OCI-LY1 (cell line): ENCODE measurements at regions not wholly inside any gene's neighbourhood (a gene's known extent, or its start where the extent isn't known, plus 50 kb on each side); places are given as distances from the start of the nearest gene placed in this dataset.
"Not testable (repeated sequence)": the region's sequence is repeated elsewhere in the genome, so short reads cannot be mapped to it uniquely, and the experiment has no call there.

Experiments used
- H2AFZ ChIP-seq: fragments of 200-600 bp; sonication (generic), shearing (Covaris generic); 2 replicates; pipeline ENCODE4 v1.6.0; 2014; ENCODE audit warnings: antibody characterized with exemption, mild to moderate bottlenecking, low read length
- H3F3A ChIP-seq: fragments of 200-600 bp; sonication (generic), shearing (Covaris generic); 2 replicates; pipeline ENCODE4 v1.6.0; 2014; ENCODE audit warnings: mild to moderate bottlenecking, antibody characterized with exemption, low read length, moderate library complexity; ENCODE audit not compliant: insufficient read depth
- H3K27ac ChIP-seq: fragments of 200-600 bp; sonication (generic); 2 replicates; pipeline ENCODE4 v1.5.1; 2014; ENCODE audit warnings: low read length, mixed run types, mild to moderate bottlenecking, low read depth; ENCODE audit not compliant: poor library complexity, severe bottlenecking
- H3K27me3 ChIP-seq: fragments of 200-600 bp; sonication (generic); 2 replicates; pipeline ENCODE4 v1.6.0; 2014; ENCODE audit warnings: antibody characterized with exemption, mild to moderate bottlenecking, low read length, moderate library complexity; ENCODE audit not compliant: insufficient read depth
- H3K36me3 ChIP-seq: fragments of 200-600 bp; sonication (generic); 2 replicates; pipeline ENCODE4 v1.6.1; 2014; ENCODE audit warnings: mild to moderate bottlenecking, antibody characterized with exemption, low read length, moderate library complexity, mixed read lengths; ENCODE audit not compliant: insufficient read depth
- H3K4me1 ChIP-seq: fragments of 200-600 bp; sonication (generic); 2 replicates; pipeline ENCODE4 v1.5.1; 2014; ENCODE audit warnings: mild to moderate bottlenecking, low read length, moderate library complexity; ENCODE audit not compliant: insufficient read depth, severe bottlenecking
- H3K4me2 ChIP-seq: fragments of 200-600 bp; sonication (generic), shearing (Covaris generic); 2 replicates; pipeline ENCODE4 v1.6.1; 2014; ENCODE audit warnings: low read length
- H3K4me3 ChIP-seq: fragments of 200-600 bp; sonication (generic); 2 replicates; pipeline ENCODE4 v1.5.1; 2014; ENCODE audit warnings: low read length, low read depth, mild to moderate bottlenecking, mixed read lengths; ENCODE audit not compliant: poor library complexity, severe bottlenecking
- H3K79me2 ChIP-seq: fragments of 200-600 bp; shearing (Covaris generic); 2 replicates; pipeline ENCODE4 v1.6.1; 2016; ENCODE audit warnings: mixed run types, low read length, mixed read lengths; ENCODE audit not compliant: insufficient read depth
- H3K9ac ChIP-seq: fragments of 200-600 bp; sonication (generic), shearing (Covaris generic); 2 replicates; pipeline ENCODE4 v1.6.1; 2014; ENCODE audit warnings: mild to moderate bottlenecking, low read length, mixed read lengths
- H3K9me2 ChIP-seq: fragments of 200-600 bp; sonication (generic), shearing (Covaris generic); 2 replicates; pipeline ENCODE4 v1.6.1; 2014; ENCODE audit warnings: low read depth, mild to moderate bottlenecking, low read length, mixed read lengths
- H3K9me3 ChIP-seq: fragments of 200-600 bp; shearing (Covaris generic); 2 replicates; pipeline ENCODE4 v1.6.1; 2014; ENCODE audit warnings: low read length, mixed read lengths
- H4K20me1 ChIP-seq: fragments of 200-600 bp; sonication (generic), shearing (Covaris generic); 2 replicates; pipeline ENCODE4 v1.6.0; 2016; ENCODE audit warnings: mild to moderate bottlenecking, low read length; ENCODE audit not compliant: insufficient read depth
- EZH2 ChIP-seq: fragments of 200-600 bp; sonication (generic), shearing (Covaris generic); IDR thresholded peaks from 2 replicates; pipeline ENCODE4 v1.8.0; 2017; ENCODE audit warnings: borderline replicate concordance, mixed run types, mild to moderate bottlenecking, antibody characterized with exemption, low read length, moderate library complexity, mixed read lengths
- TF ChIP-seq, protein P1 (sequence below): fragments of 200-600 bp; sonication (generic), shearing (Covaris generic); IDR thresholded peaks from 2 replicates; pipeline ENCODE4 v1.5.1; 2017; ENCODE audit warnings: mild to moderate bottlenecking, antibody characterized with exemption, low read length, moderate library complexity, mixed read lengths

- Histone ChIP-seq H3K27me3 (no peaks in the 10 kb centered on the region), H2AFZ (no peak overlapping the region), H3K4me3 (no peak overlapping the region), H3F3A (no peaks in the 10 kb centered on the region), H4K20me1 (no peaks in the 10 kb centered on the region), H3K27ac (no peak overlapping the region), H3K79me2 (no peaks in the 10 kb centered on the region), H3K4me1 (no peaks in the 10 kb centered on the region), H3K36me3 (no peaks in the 10 kb centered on the region), H3K9ac (no peak overlapping the region), H3K4me2 (no peak overlapping the region), H3K9me3 (no peaks in the 10 kb centered on the region), H3K9me2 (no peaks in the 10 kb centered on the region)
- TF ChIP-seq, protein P1, sequence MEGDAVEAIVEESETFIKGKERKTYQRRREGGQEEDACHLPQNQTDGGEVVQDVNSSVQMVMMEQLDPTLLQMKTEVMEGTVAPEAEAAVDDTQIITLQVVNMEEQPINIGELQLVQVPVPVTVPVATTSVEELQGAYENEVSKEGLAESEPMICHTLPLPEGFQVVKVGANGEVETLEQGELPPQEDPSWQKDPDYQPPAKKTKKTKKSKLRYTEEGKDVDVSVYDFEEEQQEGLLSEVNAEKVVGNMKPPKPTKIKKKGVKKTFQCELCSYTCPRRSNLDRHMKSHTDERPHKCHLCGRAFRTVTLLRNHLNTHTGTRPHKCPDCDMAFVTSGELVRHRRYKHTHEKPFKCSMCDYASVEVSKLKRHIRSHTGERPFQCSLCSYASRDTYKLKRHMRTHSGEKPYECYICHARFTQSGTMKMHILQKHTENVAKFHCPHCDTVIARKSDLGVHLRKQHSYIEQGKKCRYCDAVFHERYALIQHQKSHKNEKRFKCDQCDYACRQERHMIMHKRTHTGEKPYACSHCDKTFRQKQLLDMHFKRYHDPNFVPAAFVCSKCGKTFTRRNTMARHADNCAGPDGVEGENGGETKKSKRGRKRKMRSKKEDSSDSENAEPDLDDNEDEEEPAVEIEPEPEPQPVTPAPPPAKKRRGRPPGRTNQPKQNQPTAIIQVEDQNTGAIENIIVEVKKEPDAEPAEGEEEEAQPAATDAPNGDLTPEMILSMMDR: no peak
- no peak for TF ChIP-seq EZH2
These were observed 145.0 kb downstream of the PSAT1 start for GRCh38 chr9:78441822-78442431.

GRCh38 chr9:78442577-78442976 is 145.7 kb downstream of the PSAT1 start:
- not testable (repeated sequence) for H3K79me2 ChIP-seq, H2AFZ ChIP-seq, H3K27ac ChIP-seq, H3K4me2 ChIP-seq, H3K36me3 ChIP-seq, H3K4me1 ChIP-seq, H3K4me3 ChIP-seq, H3K9me3 ChIP-seq, H3K9ac ChIP-seq, H3K27me3 ChIP-seq, H3F3A ChIP-seq, H4K20me1 ChIP-seq, H3K9me2 ChIP-seq

DNA sequence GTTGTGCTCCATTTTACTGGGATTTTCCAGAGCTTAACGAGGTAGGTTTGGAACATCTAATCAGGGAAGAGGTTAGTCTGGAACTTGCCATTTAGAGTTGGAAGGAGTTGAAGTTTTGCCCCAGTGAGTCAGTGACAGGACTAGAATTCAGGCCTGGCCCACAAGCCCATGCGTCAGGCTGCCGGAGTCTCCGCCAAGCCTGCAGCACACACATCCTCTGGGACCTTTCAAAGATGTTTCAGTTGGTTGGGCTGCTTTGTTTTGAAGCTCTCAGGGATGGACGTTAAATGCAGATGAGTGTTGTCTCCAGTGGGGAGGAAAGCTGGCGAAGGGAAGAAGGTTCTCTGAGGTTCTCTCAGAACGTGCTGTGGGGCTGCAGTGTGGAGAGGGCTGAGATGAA is 147.0 kb downstream of the PSAT1 start:
- no peak for TF ChIP-seq EZH2
- TF ChIP-seq, protein P1: no peak
- Histone ChIP-seq H3K9me2 (no peaks in the 10 kb centered on the region), H2AFZ (no peak overlapping the region), H3K9me3 (no peaks in the 10 kb centered on the region), H3K4me3 (no peak overlapping the region), H3K4me2 (no peak overlapping the region), H3K4me1 (no peaks in the 10 kb centered on the region), H3K27me3 (no peaks in the 10 kb centered on the region), H3K36me3 (no peaks in the 10 kb centered on the region), H3K9ac (no peak overlapping the region), H3K79me2 (no peaks in the 10 kb centered on the region), H3K27ac (no peak overlapping the region), H3F3A (no peaks in the 10 kb centered on the region), H4K20me1 (no peaks in the 10 kb centered on the region)

DNA sequence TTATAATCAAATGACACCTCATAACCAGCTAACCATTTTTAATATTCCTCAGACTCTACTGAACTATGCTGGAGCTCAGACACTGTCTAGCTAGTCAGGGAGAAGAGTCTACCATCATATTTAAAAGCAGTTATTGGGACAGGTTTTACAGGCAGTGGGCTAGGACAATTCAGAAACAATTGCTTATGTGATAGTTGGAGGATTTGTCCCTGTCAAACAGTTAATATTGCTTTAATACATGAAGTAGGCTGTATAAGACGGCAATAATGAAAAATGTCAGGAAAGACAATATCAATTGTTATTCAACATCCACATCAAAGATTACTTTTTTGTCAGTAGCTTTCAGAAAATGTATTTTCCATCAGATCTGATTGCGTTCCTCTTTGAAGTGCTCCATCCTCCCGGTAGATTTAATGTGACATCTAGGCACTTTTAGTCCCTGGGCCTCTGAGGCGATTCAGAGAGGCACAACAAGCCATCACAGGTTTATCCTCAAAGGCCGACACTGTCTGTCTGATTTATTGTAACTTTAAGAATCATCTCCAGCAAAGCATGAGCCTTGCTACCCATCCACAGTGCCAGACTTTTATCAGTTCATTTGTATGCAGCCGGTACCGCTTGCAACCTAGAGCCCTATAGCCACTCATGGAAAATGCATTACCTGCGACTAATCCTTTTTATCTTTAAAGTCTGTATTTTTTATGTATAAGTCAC is 152.2 kb downstream of the PSAT1 start:
- Histone ChIP-seq H3K36me3 (no peaks in the 10 kb centered on the region), H3K27me3 (no peaks in the 10 kb centered on the region), H3K27ac (no peak overlapping the region), H3K4me1 (no peaks in the 10 kb centered on the region), H3K9ac (no peak overlapping the region), H3K4me2 (no peak overlapping the region), H3F3A (no peaks in the 10 kb centered on the region), H4K20me1 (no peaks in the 10 kb centered on the region), H3K9me3 (no peaks in the 10 kb centered on the region), H2AFZ (no peak overlapping the region), H3K4me3 (no peak overlapping the region), H3K79me2 (no peaks in the 10 kb centered on the region), H3K9me2 (no peaks in the 10 kb centered on the region)
- TF ChIP-seq, protein P1: no peak
- TF ChIP-seq EZH2: no peak
